NOMO-1 treated with DMSO at 0.1 percent for 48 hours (cell line): ENCODE measurements at regions not wholly inside any gene's neighbourhood (a gene's known extent, or its start where the extent isn't known, plus 50 kb on each side); places are given as distances from the start of the nearest gene placed in this dataset.

Experiments
- DNase-seq: peaks from one replicate; lab custom pipeline; 2025; ENCODE audit not compliant: unreplicated experiment; lab: John Stamatoyannopoulos, UW

DNA sequence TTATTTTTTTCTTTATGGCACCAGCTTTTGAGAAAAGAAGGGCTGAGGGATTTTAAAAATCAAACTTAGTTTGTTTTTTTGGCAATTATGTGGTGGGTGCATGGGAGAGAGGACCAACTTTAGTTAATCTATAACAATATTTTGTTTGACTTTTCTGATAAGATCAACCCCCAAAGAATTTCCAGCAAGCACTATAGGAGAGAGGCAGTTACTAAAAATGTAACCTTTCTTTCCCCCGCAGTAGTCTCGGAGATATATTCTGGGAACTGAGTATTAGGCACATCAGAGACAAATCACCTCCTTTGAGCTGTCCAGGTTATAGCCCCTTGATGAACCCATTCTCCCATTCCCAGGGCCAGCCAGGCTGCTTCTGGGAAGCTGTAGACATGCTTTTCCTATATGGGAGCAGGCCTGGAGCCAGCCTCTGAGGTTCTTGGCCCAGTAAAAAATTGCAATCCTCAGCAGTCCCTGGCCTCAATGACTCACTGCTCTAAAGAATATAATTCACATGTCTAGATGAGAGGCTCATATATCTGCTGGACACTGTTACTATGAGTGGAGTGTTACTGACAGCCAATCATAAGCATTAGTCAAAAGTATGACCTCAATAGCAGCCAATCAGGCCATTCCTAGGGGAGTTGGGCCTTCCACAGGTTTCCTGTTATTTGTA is 138.3 kb upstream of the AGBL1 start:
- no peak for DNase-seq

DNA sequence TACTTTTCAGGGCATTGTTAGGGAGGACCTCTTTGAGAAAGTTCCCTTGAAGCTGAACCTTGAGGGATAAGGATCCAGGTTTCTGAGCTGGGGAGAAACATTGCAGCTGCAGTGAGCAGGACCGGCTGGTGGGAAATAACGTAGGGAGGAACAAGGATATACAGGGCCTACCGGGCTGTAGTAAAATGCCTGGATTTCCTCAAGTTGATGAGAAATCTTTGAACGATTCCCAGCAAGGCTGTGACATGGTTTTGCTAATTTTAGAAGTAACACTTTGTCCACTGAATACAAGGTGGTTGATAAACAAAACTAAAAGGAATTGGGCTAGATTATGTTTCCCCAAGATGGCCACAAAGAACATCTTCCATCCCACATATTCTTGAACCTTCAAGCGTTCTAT is 137.0 kb upstream of the AGBL1 start:
- no peak for DNase-seq

DNA sequence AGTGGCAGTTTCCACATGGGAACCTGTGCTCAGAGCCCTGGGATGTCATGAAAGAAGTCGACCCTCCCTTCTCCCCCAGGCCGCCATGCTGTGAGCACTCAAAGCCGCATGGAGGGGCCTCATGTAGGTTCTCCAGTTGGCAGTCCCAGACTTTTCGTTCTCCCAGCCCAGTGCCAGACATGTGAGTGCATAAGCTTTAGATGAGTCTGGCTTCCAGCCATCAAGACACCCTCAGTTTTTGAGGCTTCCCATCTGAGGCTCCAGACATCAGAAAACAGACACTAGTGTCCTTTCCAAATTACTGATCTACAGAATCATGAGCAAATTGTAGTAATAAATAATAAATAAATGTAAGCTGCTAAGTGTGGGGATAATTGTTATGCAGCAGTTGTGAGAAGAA is 136.5 kb upstream of the AGBL1 start:
- DNase-seq: no peak

DNA sequence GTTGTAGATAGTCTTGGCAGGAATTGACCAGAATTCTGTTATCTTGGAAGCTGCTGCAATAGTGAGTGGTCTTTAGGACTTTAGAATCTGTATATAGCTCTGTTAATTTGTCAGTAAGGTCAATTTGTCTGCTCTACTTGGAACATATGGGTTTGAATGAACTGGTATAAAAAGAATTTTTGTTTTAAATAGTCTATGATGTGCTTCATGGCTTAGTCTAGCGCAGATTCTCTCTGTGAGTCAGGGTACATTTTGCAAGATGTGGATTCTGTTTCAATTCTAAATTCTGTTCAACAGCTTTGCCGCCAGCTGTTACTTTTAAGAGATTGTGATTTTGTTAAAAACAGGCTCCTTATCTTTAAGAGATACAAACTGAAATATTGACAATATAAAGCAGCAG is 135.9 kb upstream of the AGBL1 start:
- DNase-seq: no peak

DNA sequence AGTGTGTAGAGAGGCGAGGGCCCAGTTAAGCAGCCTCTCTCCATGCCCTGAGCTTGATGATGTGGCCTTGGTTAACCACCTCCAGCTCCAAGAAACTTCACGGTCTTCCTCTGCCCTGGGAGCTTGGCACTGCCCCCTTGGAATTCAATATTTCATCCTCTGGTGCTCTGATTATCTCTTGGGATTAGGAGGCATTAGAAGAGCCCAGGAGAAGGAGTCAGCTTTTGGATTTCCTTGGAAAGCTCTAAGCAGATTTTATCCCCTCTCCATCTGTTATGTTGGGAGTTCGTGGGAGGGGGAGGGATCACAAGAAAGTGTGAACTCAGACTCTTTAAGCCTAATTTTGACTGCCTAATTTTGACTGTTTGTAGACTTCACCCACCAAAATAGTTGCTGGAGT is 132.7 kb upstream of the AGBL1 start:
- DNase-seq: no peak

DNA sequence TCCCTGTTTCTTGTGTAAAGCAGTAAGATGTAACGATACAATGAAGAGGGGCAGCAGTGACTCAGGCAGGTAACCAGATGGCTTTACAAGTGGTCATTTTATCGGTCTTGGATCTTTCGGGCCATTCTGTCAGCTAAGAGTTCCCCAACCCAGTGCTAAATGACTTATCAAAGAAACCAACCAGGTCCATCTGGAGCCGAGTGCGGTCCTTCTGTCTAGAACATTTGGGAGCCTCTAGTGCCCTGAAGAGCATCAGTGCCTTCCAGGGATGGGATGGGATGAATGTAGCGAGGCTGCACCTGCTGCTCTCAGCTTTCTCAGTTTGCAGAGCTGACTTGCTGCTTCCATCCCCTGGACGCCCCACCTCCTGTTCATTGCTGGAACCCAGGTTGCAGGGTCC is 131.7 kb upstream of the AGBL1 start:
- DNase-seq: no peak

DNA sequence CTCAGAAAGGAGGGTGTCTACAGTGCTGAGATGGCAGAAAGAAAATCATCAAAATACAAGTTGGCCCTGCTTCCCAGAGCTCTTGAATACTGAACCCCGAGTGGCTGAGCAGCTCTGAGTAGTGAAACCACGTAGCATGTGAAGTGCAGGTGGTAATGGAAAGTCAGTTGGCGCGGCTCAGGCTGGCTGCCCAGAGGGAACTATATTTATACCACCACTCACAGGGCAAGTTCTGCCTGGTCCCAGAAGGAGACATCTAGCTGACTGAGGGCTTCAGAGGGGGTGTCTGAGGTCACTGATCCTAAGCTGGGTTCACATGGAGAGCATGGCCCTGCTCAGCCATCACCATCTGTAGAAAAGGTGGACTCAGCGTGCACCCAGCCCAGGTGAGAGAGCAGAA is 129.6 kb upstream of the AGBL1 start:
- DNase-seq: no peak

DNA sequence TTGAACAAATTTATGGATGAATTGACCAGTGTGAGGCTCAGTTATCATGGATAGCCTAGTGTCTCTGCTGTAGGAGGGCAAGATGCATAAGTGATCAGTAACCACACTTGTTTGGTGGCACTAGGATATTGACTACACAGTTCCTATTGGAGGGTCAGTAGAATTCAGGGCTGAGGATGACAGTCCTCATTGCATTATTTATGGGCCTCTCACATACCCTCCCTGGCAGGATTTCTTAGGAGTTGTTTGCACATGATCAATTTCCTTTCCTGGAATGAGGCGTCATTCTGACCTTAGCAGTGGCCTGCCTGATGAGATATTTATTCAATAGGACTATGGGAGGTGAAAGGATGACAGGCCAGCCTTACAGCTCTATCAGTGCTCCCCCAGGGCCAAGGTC is 125.1 kb upstream of the AGBL1 start:
- no peak for DNase-seq

DNA sequence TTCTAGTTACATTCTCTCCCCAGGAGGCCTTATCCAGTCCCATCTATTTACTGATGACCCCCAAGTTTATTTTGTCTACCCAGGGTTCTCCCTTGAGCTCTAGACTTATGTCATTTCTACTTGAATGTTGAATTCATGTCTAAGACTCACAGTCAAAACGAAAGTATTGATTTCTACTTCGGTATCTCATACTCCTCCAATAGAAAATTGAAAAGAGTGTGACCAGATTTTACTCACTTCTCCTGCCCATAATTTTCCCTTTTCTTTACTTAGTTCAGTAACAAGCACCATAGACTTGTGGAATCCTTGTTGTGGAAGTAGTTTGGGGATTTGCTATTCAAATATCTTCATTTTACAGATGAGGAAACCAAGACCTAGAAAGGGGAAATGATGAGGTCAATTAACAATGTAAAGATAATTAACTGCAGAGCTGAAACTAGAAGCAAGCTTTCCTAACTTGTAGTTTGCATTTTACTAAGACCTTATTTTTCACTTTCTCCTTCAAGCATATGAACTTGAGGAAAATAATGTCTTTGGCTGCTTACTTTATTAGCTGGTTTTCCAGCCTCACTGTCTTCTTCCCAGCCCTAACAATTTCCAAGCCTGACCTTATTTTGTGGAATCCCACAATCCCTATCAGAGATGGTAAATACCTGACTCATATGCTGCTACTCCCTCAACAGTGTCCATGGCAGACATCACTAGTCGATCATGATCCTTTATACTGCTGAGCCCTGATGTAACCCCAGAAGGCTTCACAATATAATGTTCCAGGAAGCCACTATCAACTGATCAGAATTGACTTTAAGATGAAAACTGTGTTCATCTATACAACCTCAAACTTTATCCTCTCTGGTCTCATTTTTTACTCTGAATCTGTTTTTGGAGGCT is 123.9 kb upstream of the AGBL1 start:
- no peak for DNase-seq

DNA sequence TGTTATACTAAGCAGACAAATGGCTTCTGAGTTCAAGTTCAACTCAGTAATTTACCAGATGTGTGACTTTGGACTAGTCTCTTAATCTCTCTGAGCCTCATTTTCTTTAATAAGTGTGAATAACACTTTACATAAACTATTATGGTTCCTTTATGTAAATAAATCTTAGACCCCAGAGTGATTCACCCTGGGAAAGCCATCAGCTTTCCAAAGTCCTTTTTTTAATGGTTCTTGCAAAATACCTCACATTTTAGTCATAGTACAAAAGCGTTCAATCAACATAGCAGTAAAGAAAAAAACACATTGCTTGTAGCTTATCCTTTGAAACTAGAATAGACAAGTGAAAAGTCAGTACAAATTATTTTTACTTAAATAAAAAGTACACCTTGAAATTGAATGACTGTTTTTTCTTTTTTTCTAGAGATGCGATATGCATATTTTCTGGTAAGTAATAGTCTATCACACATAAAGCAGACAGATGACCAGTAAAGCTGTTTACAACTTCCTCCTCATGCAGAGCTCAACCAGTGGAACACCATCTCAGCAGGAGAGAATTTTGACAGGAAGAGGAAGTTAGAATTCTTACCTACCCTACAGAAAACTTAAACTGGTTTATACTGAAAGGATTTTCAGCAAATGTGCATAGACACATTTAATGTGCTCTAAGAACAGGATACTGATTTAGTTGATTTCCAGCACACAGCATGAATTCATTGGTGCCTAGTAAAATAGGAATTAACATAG is 123.0 kb upstream of the AGBL1 start:
- DNase-seq: peak; percentile 4

DNA sequence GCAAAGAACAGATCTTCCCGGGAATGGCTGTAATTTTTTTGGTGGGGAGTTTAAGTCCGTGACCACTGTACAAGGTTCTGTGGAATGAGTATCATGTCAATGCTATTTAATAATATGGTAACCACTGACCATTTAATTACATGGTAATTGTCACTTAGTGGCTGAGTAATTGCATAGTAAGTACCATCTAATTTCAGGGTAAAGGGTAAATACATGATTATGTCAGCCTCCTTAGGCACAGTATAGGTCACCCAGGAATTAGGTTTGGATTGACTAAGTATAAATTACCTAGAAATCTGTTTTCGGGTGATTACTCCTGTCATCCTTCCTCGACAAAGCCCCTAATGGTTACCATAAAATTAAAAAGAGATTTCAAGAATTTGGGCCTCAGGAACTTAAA is 120.1 kb upstream of the AGBL1 start:
- no peak for DNase-seq

DNA sequence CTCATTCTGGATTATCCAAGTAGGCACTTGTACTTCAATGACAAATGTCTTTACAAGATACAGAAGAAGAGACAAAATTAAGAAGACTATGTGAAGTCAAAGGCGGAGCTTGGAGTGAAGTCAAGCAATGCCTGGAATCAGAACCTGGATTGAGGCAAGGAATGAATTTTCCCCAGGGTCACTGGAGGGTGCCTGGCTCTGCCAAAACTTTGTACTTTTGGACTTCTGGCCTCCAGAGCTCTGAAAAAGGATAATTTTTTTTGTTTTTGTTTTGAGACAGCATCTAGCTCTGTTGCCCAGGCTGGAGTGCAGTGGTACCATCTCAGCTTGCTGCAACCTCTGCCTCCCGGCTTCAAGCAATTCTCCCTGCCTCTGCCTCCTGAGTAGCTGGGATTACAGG is 119.3 kb upstream of the AGBL1 start:
- DNase-seq: no peak

DNA sequence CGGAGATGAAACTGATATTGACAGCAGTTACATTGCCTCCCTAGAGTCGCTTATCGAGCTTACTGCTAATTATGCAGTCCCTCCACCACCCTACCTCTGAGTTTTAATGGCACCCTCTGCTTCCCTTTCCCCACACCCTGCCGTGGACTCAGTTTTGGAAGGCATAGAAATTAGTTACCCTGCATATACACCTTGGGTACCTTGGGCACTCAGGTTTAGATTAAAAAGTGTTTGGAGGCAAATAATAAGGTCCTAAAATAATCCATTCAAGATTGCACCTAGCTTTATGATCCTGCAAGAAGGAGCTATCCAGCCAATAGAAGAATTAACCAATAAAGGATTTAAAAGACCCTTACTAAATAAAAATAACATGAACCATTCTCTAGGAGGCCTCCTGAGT is 117.8 kb upstream of the AGBL1 start:
- no peak for DNase-seq

DNA sequence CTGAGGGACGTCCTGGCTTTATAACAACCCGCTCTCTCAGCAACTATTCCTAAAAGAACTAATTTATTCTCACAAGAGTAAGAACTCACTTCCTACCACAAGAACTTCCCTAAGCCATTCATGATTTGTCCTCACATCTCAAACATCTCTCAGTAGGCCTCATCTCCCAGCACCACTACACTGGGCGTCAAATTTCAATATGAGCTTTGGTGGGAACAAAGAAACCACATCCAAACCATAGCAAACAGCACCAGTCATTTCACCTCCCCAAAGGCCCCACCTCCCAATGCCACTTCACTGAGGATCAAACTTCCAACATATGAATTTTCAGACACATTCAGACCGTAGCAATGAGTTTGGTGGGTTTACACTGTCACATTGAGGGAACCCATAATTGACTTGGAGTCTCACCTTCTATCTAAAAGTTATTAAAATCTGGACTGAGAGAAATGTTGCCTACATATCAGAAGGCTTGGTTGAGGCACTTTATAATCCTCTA is 116.4 kb upstream of the AGBL1 start:
- DNase-seq: no peak

DNA sequence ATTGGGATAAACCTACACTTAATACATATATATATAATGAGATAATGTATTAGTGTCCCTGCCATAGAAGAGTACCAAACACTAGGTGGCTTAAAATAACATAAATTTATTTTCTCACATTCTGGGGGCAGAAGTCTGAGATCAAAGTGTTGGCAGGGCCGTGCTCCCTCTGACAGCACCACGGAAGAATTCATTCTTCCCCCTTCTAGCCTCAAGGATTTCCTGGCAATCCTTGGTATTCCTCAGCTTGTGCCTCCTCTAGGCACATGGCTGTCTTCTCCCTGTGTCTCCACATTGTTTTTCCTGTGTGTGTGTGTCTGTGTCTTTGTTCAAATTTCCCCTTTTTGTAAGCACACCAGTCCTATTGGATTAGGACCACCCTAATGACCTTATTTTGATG is 115.2 kb upstream of the AGBL1 start:
- DNase-seq: no peak

DNA sequence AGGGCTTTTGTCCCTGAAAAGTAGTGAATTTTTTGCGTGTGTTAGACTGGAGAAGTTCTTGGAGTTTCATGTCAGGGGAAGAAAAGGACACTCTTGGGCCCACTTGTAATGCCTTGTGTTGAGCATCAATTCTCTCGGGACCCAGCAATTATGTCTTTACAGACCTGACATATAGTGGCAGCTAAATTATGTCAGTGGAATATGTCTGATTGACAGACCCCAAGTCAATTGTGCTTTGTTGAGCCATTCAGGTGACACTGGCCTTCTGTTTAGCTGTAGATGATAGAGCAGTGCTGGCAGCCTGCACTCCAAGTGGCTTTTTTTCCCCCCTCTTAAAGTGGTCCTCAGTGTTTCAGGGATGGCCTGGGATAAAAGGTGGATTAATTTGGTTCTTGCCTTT is 112.1 kb upstream of the AGBL1 start:
- DNase-seq: no peak

DNA sequence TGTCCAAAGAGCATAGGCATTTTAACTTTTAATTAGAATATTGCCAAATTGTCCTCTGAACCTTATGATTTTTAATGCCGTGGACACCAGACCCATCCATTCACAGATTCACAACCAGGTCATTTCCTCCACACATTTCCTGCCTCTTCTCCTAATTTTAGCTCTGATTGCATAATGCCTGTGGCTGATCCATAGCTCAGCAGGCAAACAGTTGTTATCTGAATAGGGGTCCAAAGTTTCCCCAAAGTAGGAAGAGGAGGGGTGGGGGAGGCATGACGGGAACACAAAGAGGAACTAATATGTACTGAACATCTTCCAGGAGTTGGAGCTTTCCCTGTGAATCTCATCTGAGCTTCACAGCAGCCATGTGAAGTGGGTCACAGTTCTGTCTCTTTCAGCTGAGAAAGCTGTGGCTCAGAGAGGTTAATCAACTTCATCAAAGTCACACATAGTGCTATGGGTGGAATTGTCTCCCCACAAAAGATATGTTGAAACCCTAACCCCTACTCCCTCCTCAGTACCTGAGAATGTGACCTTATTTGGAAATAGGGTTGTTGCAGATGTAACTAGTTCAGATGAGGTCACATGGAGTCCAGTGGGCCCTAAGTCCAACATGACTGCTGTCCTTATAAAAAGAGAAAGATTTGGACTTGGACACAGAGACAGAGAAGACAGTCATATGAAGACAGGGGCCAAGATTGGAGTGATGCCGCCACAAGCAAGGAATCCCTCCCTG is 106.7 kb upstream of the AGBL1 start:
- DNase-seq: no peak

DNA sequence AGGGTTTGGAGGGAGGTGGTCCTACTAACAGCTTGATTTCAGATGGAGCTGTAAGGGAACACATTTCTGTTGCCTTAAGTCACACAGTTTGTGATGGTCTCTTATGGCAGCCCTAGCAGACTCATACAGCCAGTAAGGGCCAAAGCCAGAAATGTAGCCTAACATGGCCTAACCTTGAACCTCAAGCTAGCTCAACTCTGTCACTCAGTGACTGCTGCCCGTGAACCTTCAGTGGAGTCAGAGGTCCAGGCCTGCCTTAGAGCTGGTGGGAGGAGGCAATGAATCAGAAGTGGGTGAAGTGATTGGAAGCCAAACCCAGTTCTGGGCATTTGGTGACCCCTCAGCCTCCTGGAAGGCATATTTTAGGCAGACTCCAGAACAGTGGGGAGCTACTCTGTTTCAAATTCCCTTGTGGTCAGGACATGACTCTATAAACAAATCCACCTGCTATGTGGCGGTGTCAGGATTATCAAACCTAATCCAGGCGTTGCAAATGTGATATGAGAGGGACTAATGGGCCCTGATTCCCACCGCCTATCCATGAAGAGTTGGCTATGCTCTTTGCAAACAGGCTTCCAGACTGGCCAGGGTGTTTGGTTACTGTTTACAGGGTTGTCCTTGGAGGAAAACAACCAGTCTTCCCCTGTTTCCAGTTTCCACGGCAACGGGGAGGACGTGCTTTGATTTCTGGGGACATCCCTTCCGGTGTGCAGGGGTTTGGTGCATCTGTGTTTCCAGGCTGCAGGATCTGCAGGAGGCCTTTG is 105.9 kb upstream of the AGBL1 start:
- no peak for DNase-seq

DNA sequence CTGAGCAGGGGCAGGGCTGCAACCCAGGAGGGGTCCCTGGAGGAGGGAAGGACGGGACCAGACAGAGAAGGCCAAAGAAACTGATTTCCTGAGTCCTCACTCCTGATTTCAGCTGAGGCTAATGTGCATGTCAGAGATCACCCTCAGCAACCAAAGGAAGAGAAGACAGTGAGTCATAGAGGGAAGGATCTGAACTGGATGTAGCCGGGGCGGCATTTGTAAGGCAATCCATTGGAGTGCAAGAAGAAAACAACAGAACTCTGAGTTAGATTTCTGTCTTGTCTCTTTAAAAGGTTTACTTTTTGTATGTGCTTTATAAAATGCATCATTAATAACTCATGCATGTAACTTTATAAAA is 105.3 kb upstream of the AGBL1 start:
- DNase-seq: no peak

DNA sequence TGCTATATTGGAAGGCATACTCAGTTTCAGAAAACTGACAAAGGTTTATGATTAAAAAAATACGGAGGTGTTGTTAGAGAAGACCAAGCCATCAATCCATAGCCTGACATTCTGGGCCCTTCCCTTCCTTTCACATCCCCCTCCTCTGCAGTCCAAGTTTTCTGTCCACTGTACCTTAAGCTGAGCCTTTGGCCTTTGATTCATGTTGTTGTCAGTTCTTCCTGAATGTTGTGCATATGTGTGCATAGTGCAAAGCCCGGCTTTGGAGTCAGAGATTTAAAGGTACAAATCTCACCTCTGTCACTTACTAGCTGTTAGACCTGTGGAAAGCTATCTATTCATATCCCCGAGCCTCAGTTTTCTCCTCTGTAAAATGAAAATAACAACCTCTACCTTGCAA is 104.9 kb upstream of the AGBL1 start:
- no peak for DNase-seq

DNA sequence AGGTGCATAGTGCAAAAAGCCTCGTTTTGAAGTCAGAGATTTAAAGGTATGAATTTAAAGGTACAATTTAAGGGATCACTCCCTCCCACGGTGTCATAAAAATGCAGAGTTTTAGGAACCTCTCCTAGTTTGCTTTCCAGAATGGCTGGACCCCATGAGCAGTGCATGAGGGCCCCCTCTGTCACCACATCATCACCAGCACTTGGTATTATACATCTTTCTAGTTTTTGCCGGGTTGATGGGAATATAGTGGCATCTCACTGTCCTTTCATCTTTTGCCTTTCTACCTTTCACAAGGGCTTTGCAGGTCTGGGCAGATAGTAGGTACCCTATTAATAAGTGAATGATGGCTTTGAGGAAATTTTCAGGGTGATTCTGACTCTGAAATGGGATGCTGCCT is 103.6 kb upstream of the AGBL1 start:
- no peak for DNase-seq
